HCT116 (cell line): ENCODE measurements at regions not wholly inside any gene's neighbourhood (a gene's known extent, or its start where the extent isn't known, plus 50 kb on each side); places are given as distances from the start of the nearest gene placed in this dataset.

ENCODE experiments used
- ATAC-seq: fragments of 200-7000 bp; cut with Tn5 transposase; 2 replicates; pipeline ENCODE4 v1.9.1; 2020; ENCODE audit warnings: mild to moderate bottlenecking, moderate library complexity
- BruUV-seq: library from RNA; stranded (reverse); fragments of 400-500 nt; replicated peaks from 2 replicates; lab custom pipeline; 2021; lab: Mats Ljungman, UMichigan
- CTCF ChIA-PET: fragments of 300-600 bp; sonication (Branson Sonifier 250); formaldehyde crosslinking; loops from one replicate; lab custom pipeline; 2021; ENCODE audit warnings: antibody characterized with exemption; lab: Charles Lee
- POLR2A ChIA-PET: fragments of 300-600, 350-600 bp; sonication (Branson Sonifier 250); formaldehyde crosslinking; loops from one replicate; lab custom pipeline; 2021; ENCODE audit warnings: antibody characterized with exemption; lab: Charles Lee
- RAD21 ChIA-PET, 2 experiments: fragments of 300-600 bp; sonication (Branson Sonifier 250); formaldehyde crosslinking; loops; one replicate each; lab custom pipeline; 2023; ENCODE audit warnings: low total read pairs in 2 of 2; ENCODE audit not compliant: uncharacterized antibody in 2 of 2, unreplicated experiment in 2 of 2, low non-redundant PET in 1 of 2; lab: Charles Lee
- DNase-seq: peaks from one replicate; pipeline ENCODE4 v3.0.0-alpha.2; 2010; ENCODE audit warnings: low read depth, low spot score
- H2AFZ ChIP-seq: fragments of 200-600 bp; shearing (Covaris generic), sonication (generic); 2 replicates; pipeline ENCODE4 v1.6.1; 2017; ENCODE audit warnings: low read depth, mixed run types, mixed read lengths, antibody characterized with exemption, low read length; ENCODE audit not compliant: poor library complexity, severe bottlenecking
- H3K27ac ChIP-seq: 2 replicates; pipeline ENCODE4 v1.5.1; 2012; ENCODE audit warnings: low read depth, low read length
- H3K27me3 ChIP-seq: fragments of 200-600 bp; sonication (generic); 2 replicates; pipeline ENCODE4 v1.6.1; 2016; ENCODE audit warnings: mixed run types, low read length, mixed read lengths; ENCODE audit not compliant: insufficient read depth
- H3K36me3 ChIP-seq, 2 experiments: fragments of 200-500 bp in 1 of 2; fragments of 200-600 bp in 1 of 2; sonication (Bioruptor generic) in 1 of 2; sonication (generic) in 1 of 2; 2 replicates each; pipeline versions ENCODE4 v1.5.1 to v1.6.1; 2014 to 2016; ENCODE audit warnings: low read length in 2 of 2, inconsistent platforms in 1 of 2, mixed read lengths in 1 of 2, mixed run types in 1 of 2; ENCODE audit not compliant: insufficient read depth in 2 of 2, control insufficient read depth in 1 of 2
- H3K4me1 ChIP-seq, 2 experiments: fragments of 200-600 bp in 1 of 2; sonication (generic) in 1 of 2; 2 replicates each; pipeline versions ENCODE4 v1.5.1 to v1.6.1; 2012 to 2017; ENCODE audit warnings: low read length in 2 of 2, inconsistent platforms in 1 of 2, mild to moderate bottlenecking in 1 of 2, mixed read lengths in 1 of 2, mixed run types in 1 of 2, moderate library complexity in 1 of 2; ENCODE audit not compliant: insufficient read depth in 2 of 2, control insufficient read depth in 1 of 2
- H3K4me2 ChIP-seq: fragments of 200-600 bp; sonication (generic); 2 replicates; pipeline ENCODE4 v1.6.1; 2017; ENCODE audit warnings: mixed run types, low read length, mixed read lengths
- H3K4me3 ChIP-seq, 2 experiments: fragments of 200-600 bp in 1 of 2; sonication (generic) in 1 of 2; replicated peaks in 1 of 2; 2 replicates each; pipeline ENCODE4 v1.5.1; 2011 to 2016; ENCODE audit warnings: low read length in 2 of 2, control low read depth in 1 of 2, low read depth in 1 of 2, mild to moderate bottlenecking in 1 of 2, mixed read lengths in 1 of 2, mixed run types in 1 of 2
- H3K79me2 ChIP-seq: fragments of 200-600 bp; sonication (generic); 2 replicates; pipeline ENCODE4 v1.6.1; 2017; ENCODE audit warnings: mild to moderate bottlenecking, mixed run types, low read length, moderate library complexity, mixed read lengths; ENCODE audit not compliant: insufficient read depth
- H3K9ac ChIP-seq: fragments of 200-600 bp; sonication (generic); 2 replicates; pipeline ENCODE4 v1.6.1; 2016; ENCODE audit warnings: low read length, mixed read lengths
- H3K9me2 ChIP-seq: fragments of 200-600 bp; sonication (generic), shearing (Covaris generic); 2 replicates; pipeline ENCODE4 v1.6.1; 2017; ENCODE audit warnings: mixed run types, mild to moderate bottlenecking, moderate library complexity; ENCODE audit not compliant: insufficient read depth
- H3K9me3 ChIP-seq, 2 experiments: fragments of 200-500 bp in 1 of 2; fragments of 200-600 bp in 1 of 2; sonication (Bioruptor generic) in 1 of 2; sonication (generic) in 1 of 2; 2 replicates each; pipeline ENCODE4 v1.6.1; 2014 to 2017; ENCODE audit warnings: low read length in 2 of 2, mixed read lengths in 2 of 2, inconsistent platforms in 1 of 2, low read depth in 1 of 2, mild to moderate bottlenecking in 1 of 2, mixed run types in 1 of 2, moderate library complexity in 1 of 2; ENCODE audit not compliant: control insufficient read depth in 1 of 2, insufficient read depth in 1 of 2
- H4K20me1 ChIP-seq: fragments of 200-600 bp; sonication (generic), shearing (Covaris generic); 2 replicates; pipeline ENCODE4 v1.6.1; 2017; ENCODE audit warnings: mixed run types, mild to moderate bottlenecking, moderate library complexity; ENCODE audit not compliant: insufficient read depth
- CBX3 ChIP-seq: IDR thresholded peaks from 2 replicates; pipeline ENCODE4 v1.6.1; 2012; ENCODE audit warnings: low read depth
- CEBPB ChIP-seq: IDR thresholded peaks from 2 replicates; pipeline ENCODE4 v1.6.1; 2012; ENCODE audit warnings: low read depth
- EGR1 ChIP-seq: IDR thresholded peaks from 2 replicates; pipeline ENCODE4 v1.6.1; 2012; ENCODE audit warnings: low read depth
- ELF1 ChIP-seq: IDR thresholded peaks from 2 replicates; pipeline ENCODE4 v1.6.1; 2012; ENCODE audit warnings: low read depth, borderline replicate concordance
- EZH2 ChIP-seq: fragments of 200-600 bp; sonication (generic); IDR thresholded peaks from 2 replicates; pipeline ENCODE4 v1.6.1; 2017; ENCODE audit warnings: antibody characterized with exemption, mixed run types
- EZH2phosphoT487 ChIP-seq: fragments of 200-600 bp; IDR thresholded peaks from 2 replicates; pipeline ENCODE4 v1.6.1; 2018; ENCODE audit warnings: antibody characterized with exemption, borderline replicate concordance
- FOSL1 ChIP-seq: IDR thresholded peaks from 2 replicates; pipeline ENCODE4 v1.6.1; 2012; ENCODE audit warnings: low read depth
- JUND ChIP-seq: IDR thresholded peaks from 2 replicates; pipeline ENCODE4 v1.6.1; 2012
- POLR2A ChIP-seq: IDR thresholded peaks from 2 replicates; pipeline ENCODE4 v1.7.0; 2011; ENCODE audit warnings: borderline replicate concordance; ENCODE audit not compliant: insufficient read depth, insufficient read length; ENCODE audit errors: extremely low read depth
- POLR2AphosphoS5 ChIP-seq: IDR thresholded peaks from 2 replicates; pipeline ENCODE4 v1.6.1; 2011; ENCODE audit warnings: mild to moderate bottlenecking, low read depth, low read length, moderate library complexity
- RAD21 ChIP-seq: IDR thresholded peaks from 2 replicates; pipeline ENCODE4 v1.6.1; 2012; ENCODE audit warnings: low read depth, mild to moderate bottlenecking
- SIN3A ChIP-seq: IDR thresholded peaks from 2 replicates; pipeline ENCODE4 v1.6.1; 2012; ENCODE audit warnings: low read depth
- SP1 ChIP-seq: IDR thresholded peaks from 2 replicates; pipeline ENCODE4 v1.6.1; 2012; ENCODE audit warnings: low read depth
- SRF ChIP-seq: IDR thresholded peaks from 2 replicates; pipeline ENCODE4 v1.6.1; 2012; ENCODE audit warnings: low read depth
- TCF7L2 ChIP-seq: IDR thresholded peaks from 2 replicates; pipeline ENCODE4 v1.7.0; 2011; ENCODE audit warnings: borderline replicate concordance, inconsistent platforms; ENCODE audit not compliant: insufficient read depth, insufficient read length; ENCODE audit errors: extremely low read depth
- YY1 ChIP-seq: IDR thresholded peaks from 2 replicates; pipeline ENCODE4 v1.6.1; 2011; ENCODE audit warnings: low read length, low read depth, moderate library complexity, mild to moderate bottlenecking; ENCODE audit not compliant: insufficient replicate concordance; ENCODE audit errors: extremely low read depth
- ZFX ChIP-seq: fragments of 450-650 bp; IDR thresholded peaks from 2 replicates; pipeline ENCODE4 v1.6.1; 2017
- ZNF274 ChIP-seq: fragments of 200-500 bp; sonication (Bioruptor generic); IDR thresholded peaks from 2 replicates; pipeline ENCODE4 v1.6.1; 2014; ENCODE audit warnings: mild to moderate bottlenecking, low read depth, low read length, inconsistent platforms
- intact Hi-C: fragments of 100-400 bp; cut with micrococcal nuclease; formaldehyde crosslinking; loops from 2 replicates; pipeline ENCODE4 v1.10.0; 2022
- TF ChIP-seq, protein P1 (sequence below): IDR thresholded peaks from 2 replicates; pipeline ENCODE4 v1.6.1; 2012
- TF ChIP-seq, protein P2 (sequence below), 3 experiments: fragments of 200-600 bp in 1 of 3; sonication (generic) in 1 of 3; IDR thresholded peaks in 2 of 3; conservative IDR thresholded peaks in 1 of 3; 2 replicates each; pipeline ENCODE4 v1.5.1; 2012 to 2017; ENCODE audit warnings: low read depth in 2 of 3, low read length in 2 of 3, antibody characterized with exemption in 1 of 3, borderline replicate concordance in 1 of 3, control low read depth in 1 of 3, mild to moderate bottlenecking in 1 of 3, mixed read lengths in 1 of 3, mixed run types in 1 of 3, moderate library complexity in 1 of 3; ENCODE audit not compliant: insufficient read depth in 1 of 3
- TF ChIP-seq, protein P3 (sequence below): IDR thresholded peaks from 2 replicates; pipeline ENCODE4 v1.6.1; 2011; ENCODE audit warnings: mild to moderate bottlenecking, low read length, moderate library complexity; ENCODE audit not compliant: insufficient replicate concordance; ENCODE audit errors: extremely low read depth
- TF ChIP-seq, protein P4 (sequence below): IDR thresholded peaks from 2 replicates; pipeline ENCODE4 v1.6.1; 2012

DNA sequence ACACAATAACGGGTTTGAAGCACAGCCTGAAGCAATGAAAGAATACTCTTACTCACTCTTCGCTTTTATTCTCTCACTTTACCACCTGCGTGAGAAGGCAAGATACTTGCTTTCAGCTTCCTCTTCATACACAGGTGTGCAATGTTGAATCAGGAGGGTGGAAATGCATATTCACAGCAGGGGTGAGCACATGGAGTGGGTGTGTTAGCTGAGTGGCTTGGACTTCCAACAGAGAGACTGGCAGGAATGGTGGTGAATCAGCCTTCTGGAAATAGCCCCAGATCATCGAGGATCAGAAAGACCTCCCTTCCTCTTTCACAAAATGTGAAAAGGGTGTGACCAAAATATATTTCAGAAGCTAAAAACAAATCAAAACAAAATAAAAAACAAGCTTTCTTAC is 521.2 kb downstream of the STIM2 start:
- H3K9ac ChIP-seq: no peak overlapping the region
- POLR2A ChIA-PET: no interaction called here
- BruUV-seq: no TSS peak
- H3K4me1 ChIP-seq: peaks cover 4 to 8% of the 10 kb centered on the region in 2 experiments; a peak in 3 of 4 replicates
- H4K20me1 ChIP-seq: no peaks in the 10 kb centered on the region
- no peaks in the 10 kb centered on the region for H3K9me3 ChIP-seq
- no peaks in the 10 kb centered on the region for H3K79me2 ChIP-seq
- RAD21 ChIA-PET: no interaction called here
- CTCF ChIA-PET: no interaction called here
- H3K9me2 ChIP-seq: no peaks in the 10 kb centered on the region
- H3K36me3 ChIP-seq: no peaks in the 10 kb centered on the region
- no peaks in the 10 kb centered on the region for H3K27me3 ChIP-seq
- H3K4me2 ChIP-seq: peak overlapping the region; percentile 32; the same call in 1 of the 2 replicates
- peak; percentile 23 for DNase-seq
- peak; percentile 55 for ATAC-seq
- H3K4me3 ChIP-seq: no peak overlapping the region
- intact Hi-C loops: no loop called here
- H3K27ac ChIP-seq: no peak overlapping the region
- no peak overlapping the region for H2AFZ ChIP-seq
- TF ChIP-seq, protein P1, sequence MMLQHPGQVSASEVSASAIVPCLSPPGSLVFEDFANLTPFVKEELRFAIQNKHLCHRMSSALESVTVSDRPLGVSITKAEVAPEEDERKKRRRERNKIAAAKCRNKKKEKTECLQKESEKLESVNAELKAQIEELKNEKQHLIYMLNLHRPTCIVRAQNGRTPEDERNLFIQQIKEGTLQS: no peak
- TF ChIP-seq CEBPB (no peak), FOSL1 (peak; percentile 35; the same call in 1 of the 2 replicates), EGR1 (no peak), SP1 (peak; percentile 52), POLR2A (no peak), ZFX (no peak), JUND (0 out of 2 replicates have a peak, but pooled peaks have one; percentile 42), ELF1 (no peak), SRF (no peak), POLR2AphosphoS5 (no peak), CBX3 (peak; percentile 73; the same call in 1 of the 2 replicates), SIN3A (no peak), RAD21 (no peak), EZH2phosphoT487 (no peak), TCF7L2 (no peak), ZNF274 (no peak), YY1 (no peak), EZH2 (no peak)
- TF ChIP-seq, protein P2, sequence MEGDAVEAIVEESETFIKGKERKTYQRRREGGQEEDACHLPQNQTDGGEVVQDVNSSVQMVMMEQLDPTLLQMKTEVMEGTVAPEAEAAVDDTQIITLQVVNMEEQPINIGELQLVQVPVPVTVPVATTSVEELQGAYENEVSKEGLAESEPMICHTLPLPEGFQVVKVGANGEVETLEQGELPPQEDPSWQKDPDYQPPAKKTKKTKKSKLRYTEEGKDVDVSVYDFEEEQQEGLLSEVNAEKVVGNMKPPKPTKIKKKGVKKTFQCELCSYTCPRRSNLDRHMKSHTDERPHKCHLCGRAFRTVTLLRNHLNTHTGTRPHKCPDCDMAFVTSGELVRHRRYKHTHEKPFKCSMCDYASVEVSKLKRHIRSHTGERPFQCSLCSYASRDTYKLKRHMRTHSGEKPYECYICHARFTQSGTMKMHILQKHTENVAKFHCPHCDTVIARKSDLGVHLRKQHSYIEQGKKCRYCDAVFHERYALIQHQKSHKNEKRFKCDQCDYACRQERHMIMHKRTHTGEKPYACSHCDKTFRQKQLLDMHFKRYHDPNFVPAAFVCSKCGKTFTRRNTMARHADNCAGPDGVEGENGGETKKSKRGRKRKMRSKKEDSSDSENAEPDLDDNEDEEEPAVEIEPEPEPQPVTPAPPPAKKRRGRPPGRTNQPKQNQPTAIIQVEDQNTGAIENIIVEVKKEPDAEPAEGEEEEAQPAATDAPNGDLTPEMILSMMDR (IDR thresholded peaks at IDR 0.05 in 2 of 3, conservative IDR thresholded peaks at IDR 0.05 in 1 of 3; ENCODE audit: borderline replicate concordance in 1 of 3, insufficient read depth in 1 of 3, low read depth in 2 of 3, low read length in 2 of 3): no peak
- TF ChIP-seq, protein P3, sequence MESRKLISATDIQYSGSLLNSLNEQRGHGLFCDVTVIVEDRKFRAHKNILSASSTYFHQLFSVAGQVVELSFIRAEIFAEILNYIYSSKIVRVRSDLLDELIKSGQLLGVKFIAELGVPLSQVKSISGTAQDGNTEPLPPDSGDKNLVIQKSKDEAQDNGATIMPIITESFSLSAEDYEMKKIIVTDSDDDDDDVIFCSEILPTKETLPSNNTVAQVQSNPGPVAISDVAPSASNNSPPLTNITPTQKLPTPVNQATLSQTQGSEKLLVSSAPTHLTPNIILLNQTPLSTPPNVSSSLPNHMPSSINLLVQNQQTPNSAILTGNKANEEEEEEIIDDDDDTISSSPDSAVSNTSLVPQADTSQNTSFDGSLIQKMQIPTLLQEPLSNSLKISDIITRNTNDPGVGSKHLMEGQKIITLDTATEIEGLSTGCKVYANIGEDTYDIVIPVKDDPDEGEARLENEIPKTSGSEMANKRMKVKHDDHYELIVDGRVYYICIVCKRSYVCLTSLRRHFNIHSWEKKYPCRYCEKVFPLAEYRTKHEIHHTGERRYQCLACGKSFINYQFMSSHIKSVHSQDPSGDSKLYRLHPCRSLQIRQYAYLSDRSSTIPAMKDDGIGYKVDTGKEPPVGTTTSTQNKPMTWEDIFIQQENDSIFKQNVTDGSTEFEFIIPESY: no peak
- TF ChIP-seq, protein P4, sequence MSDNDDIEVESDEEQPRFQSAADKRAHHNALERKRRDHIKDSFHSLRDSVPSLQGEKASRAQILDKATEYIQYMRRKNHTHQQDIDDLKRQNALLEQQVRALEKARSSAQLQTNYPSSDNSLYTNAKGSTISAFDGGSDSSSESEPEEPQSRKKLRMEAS: peak; percentile 86
